ENCODE measurements at regions not wholly inside any gene's neighbourhood (a gene's known extent, or its start where the extent isn't known, plus 50 kb on each side); places are given as distances from the start of the nearest gene placed in this dataset.

- no peaks in the 10 kb centered on the region for H3K27me3 ChIP-seq (ENCODE audit: control insufficient read depth in 5 of 5, insufficient read depth in 4 of 5, low read length in 5 of 5)
- no peak overlapping the region for H3K9ac ChIP-seq (ENCODE audit: low read length in 5 of 5)
- H3K4me1 ChIP-seq (ENCODE audit: control insufficient read depth in 5 of 5, insufficient read depth in 5 of 5, low read length in 5 of 5): no peaks in the 10 kb centered on the region
- no peak overlapping the region for H3K27ac ChIP-seq (ENCODE audit: low read depth, low read length)
- no peaks in the 10 kb centered on the region for H3K36me3 ChIP-seq (ENCODE audit: control insufficient read depth in 5 of 5, insufficient read depth in 5 of 5, low read length in 5 of 5)
- H3K4me3 ChIP-seq (ENCODE audit: low read depth in 1 of 5, low read length in 5 of 5): no peak overlapping the region
- H3K9me3 ChIP-seq (ENCODE audit: control insufficient read depth in 5 of 5, low read length in 5 of 5): no peaks in the 10 kb centered on the region
These were observed 776.3 kb upstream of the CDH7 start for GRCh38 chr18:64974391-64975125.

DNA sequence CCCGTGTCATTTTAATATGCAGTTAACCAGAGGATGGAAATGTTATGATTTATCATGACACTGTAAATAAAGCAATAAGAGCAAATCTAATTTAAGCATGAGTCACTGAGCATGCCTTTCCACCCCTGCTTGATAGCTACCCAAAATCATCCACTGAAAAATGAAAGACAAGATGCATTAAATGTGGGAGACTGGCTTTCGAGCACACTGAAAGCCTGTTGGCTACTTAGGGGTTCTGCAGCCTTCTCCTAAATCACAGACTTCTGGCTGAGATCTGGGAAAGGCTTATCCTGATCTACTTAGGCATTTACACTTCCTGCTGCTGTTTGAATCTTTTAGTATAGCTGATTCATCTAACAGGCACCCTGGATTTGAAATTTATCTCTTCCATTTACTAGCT is 778.3 kb upstream of the CDH7 start:
- Histone ChIP-seq H3K4me3 (ENCODE audit: low read depth in 1 of 5, low read length in 5 of 5) (no peak overlapping the region), H3K27me3 (ENCODE audit: control insufficient read depth in 5 of 5, insufficient read depth in 4 of 5, low read length in 5 of 5) (no peaks in the 10 kb centered on the region), H3K9ac (ENCODE audit: low read length in 5 of 5) (no peak overlapping the region), H3K36me3 (ENCODE audit: control insufficient read depth in 5 of 5, insufficient read depth in 5 of 5, low read length in 5 of 5) (no peaks in the 10 kb centered on the region), H3K4me1 (ENCODE audit: control insufficient read depth in 5 of 5, insufficient read depth in 5 of 5, low read length in 5 of 5) (no peaks in the 10 kb centered on the region), H3K9me3 (ENCODE audit: control insufficient read depth in 5 of 5, low read length in 5 of 5) (no peaks in the 10 kb centered on the region), H3K27ac (ENCODE audit: low read depth, low read length) (no peak overlapping the region)

DNA sequence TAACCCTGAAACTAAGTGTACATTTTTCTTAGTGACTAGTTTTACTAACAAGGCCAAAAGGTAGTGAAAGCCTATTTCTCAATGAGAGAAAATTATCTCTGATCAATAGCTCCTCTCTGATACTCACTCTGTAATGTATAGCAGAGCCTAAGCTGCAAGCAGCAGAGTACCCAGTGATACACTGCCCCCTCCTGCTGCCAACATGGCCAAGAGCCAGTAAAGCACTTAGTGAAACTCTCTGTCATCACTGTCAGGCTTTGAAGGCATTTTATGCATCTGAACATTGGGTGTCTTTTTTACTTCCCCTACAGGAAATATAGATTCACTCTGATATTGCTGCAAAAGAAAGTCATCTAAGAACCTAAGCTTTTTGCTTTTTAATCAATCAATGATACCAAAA is 784.1 kb upstream of the CDH7 start:
- no peak overlapping the region for H3K27ac ChIP-seq (ENCODE audit: low read depth, low read length)
- H3K9ac ChIP-seq (ENCODE audit: low read length in 5 of 5): no peak overlapping the region
- H3K9me3 ChIP-seq (ENCODE audit: control insufficient read depth in 5 of 5, low read length in 5 of 5): no peaks in the 10 kb centered on the region
- no peaks in the 10 kb centered on the region for H3K36me3 ChIP-seq (ENCODE audit: control insufficient read depth in 5 of 5, insufficient read depth in 5 of 5, low read length in 5 of 5)
- no peaks in the 10 kb centered on the region for H3K4me1 ChIP-seq (ENCODE audit: control insufficient read depth in 5 of 5, insufficient read depth in 5 of 5, low read length in 5 of 5)
- no peaks in the 10 kb centered on the region for H3K27me3 ChIP-seq (ENCODE audit: control insufficient read depth in 5 of 5, insufficient read depth in 4 of 5, low read length in 5 of 5)
- H3K4me3 ChIP-seq (ENCODE audit: low read depth in 1 of 5, low read length in 5 of 5): no peak overlapping the region

GRCh38 chr18:64956465-64956864 is 794.3 kb upstream of the CDH7 start:
- H3K36me3 ChIP-seq (ENCODE audit: control insufficient read depth in 5 of 5, insufficient read depth in 5 of 5, low read length in 5 of 5): no peaks in the 10 kb centered on the region
- no peak overlapping the region for H3K4me3 ChIP-seq (ENCODE audit: low read depth in 1 of 5, low read length in 5 of 5)
- no peak overlapping the region for H3K9ac ChIP-seq (ENCODE audit: low read length in 5 of 5)
- H3K9me3 ChIP-seq (ENCODE audit: control insufficient read depth in 5 of 5, low read length in 5 of 5): no peaks in the 10 kb centered on the region
- H3K27me3 ChIP-seq (ENCODE audit: control insufficient read depth in 5 of 5, insufficient read depth in 4 of 5, low read length in 5 of 5): no peaks in the 10 kb centered on the region
- no peak overlapping the region for H3K27ac ChIP-seq (ENCODE audit: low read depth, low read length)
- H3K4me1 ChIP-seq (ENCODE audit: control insufficient read depth in 5 of 5, insufficient read depth in 5 of 5, low read length in 5 of 5): no peaks in the 10 kb centered on the region

GRCh38 chr18:64949885-64950284 is 800.9 kb upstream of the CDH7 start:
- H3K4me3 ChIP-seq (ENCODE audit: low read depth in 1 of 5, low read length in 5 of 5): no peak overlapping the region
- no peaks in the 10 kb centered on the region for H3K27me3 ChIP-seq (ENCODE audit: control insufficient read depth in 5 of 5, insufficient read depth in 4 of 5, low read length in 5 of 5)
- no peaks in the 10 kb centered on the region for H3K4me1 ChIP-seq (ENCODE audit: control insufficient read depth in 5 of 5, insufficient read depth in 5 of 5, low read length in 5 of 5)
- H3K27ac ChIP-seq (ENCODE audit: low read depth, low read length): no peak overlapping the region
- peaks cover 0 to 12% (median 5%) of the 10 kb centered on the region in 5 donors for H3K9me3 ChIP-seq (ENCODE audit: control insufficient read depth in 5 of 5, low read length in 5 of 5)
- H3K9ac ChIP-seq (ENCODE audit: low read length in 5 of 5): no peak overlapping the region
- H3K36me3 ChIP-seq (ENCODE audit: control insufficient read depth in 5 of 5, insufficient read depth in 5 of 5, low read length in 5 of 5): no peaks in the 10 kb centered on the region

DNA sequence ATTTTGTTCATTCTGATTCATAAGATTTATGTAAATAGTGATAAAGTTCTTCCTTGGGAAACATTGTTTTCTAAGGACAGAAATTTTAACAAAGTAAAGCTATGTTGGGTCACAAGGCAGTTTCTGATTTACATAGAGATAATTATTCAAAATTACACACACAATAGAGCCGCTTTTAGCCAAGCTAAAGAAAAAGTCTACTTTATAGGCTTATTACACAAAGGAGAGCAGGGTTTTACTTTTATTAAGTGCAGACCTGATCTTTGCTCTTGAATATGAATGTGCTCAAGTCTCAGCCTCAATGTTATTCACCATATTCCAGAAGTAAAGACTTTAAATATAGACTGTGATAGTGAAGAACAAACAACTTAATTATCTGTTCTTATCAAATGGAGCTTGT is 787.8 kb upstream of the LINC00305 start:
- no peak overlapping the region for H3K4me3 ChIP-seq (ENCODE audit: low read depth in 1 of 5, low read length in 5 of 5)
- no peak overlapping the region for H3K27ac ChIP-seq (ENCODE audit: low read depth, low read length)
- no peaks in the 10 kb centered on the region for H3K36me3 ChIP-seq (ENCODE audit: control insufficient read depth in 5 of 5, insufficient read depth in 5 of 5, low read length in 5 of 5)
- H3K4me1 ChIP-seq (ENCODE audit: control insufficient read depth in 5 of 5, insufficient read depth in 5 of 5, low read length in 5 of 5): peaks cover 0 to 3% (median 0%) of the 10 kb centered on the region in 5 donors
- H3K9me3 ChIP-seq (ENCODE audit: control insufficient read depth in 5 of 5, low read length in 5 of 5): no peaks in the 10 kb centered on the region
- no peaks in the 10 kb centered on the region for H3K27me3 ChIP-seq (ENCODE audit: control insufficient read depth in 5 of 5, insufficient read depth in 4 of 5, low read length in 5 of 5)
- no peak overlapping the region for H3K9ac ChIP-seq (ENCODE audit: low read length in 5 of 5)

DNA sequence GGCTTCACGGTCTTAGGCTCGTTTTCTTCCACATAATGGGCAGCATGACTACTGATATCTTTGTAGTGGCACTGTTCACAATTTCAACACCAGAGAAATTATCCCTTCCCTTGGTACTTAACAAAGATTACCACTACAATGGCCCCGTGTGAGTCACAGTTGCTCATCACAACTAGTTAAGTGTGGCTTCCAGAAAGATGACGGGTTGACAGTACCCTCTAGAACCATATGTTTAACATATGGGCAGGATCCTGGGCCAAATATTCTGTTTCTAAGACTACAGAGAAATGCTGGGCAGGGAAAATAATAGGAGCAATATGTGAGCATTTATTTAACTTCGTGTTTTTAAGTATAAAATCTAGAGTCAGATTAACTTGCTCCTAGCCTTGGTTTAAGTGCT is 780.1 kb upstream of the LINC00305 start:
- no peak overlapping the region for H3K9ac ChIP-seq (ENCODE audit: low read length in 5 of 5)
- H3K4me1 ChIP-seq (ENCODE audit: control insufficient read depth in 5 of 5, insufficient read depth in 5 of 5, low read length in 5 of 5): peaks cover 0 to 6% (median 0%) of the 10 kb centered on the region in 5 donors
- H3K9me3 ChIP-seq (ENCODE audit: control insufficient read depth in 5 of 5, low read length in 5 of 5): no peaks in the 10 kb centered on the region
- H3K36me3 ChIP-seq (ENCODE audit: control insufficient read depth in 5 of 5, insufficient read depth in 5 of 5, low read length in 5 of 5): no peaks in the 10 kb centered on the region
- H3K27me3 ChIP-seq (ENCODE audit: control insufficient read depth in 5 of 5, insufficient read depth in 4 of 5, low read length in 5 of 5): no peaks in the 10 kb centered on the region
- H3K27ac ChIP-seq (ENCODE audit: low read depth, low read length): no peak overlapping the region
- H3K4me3 ChIP-seq (ENCODE audit: low read depth in 1 of 5, low read length in 5 of 5): no peak overlapping the region

- Histone ChIP-seq H3K4me1 (ENCODE audit: control insufficient read depth in 5 of 5, insufficient read depth in 5 of 5, low read length in 5 of 5) (peaks cover 0 to 16% (median 0%) of the 10 kb centered on the region in 5 donors), H3K9ac (ENCODE audit: low read length in 5 of 5) (no peak overlapping the region), H3K4me3 (ENCODE audit: low read depth in 1 of 5, low read length in 5 of 5) (no peak overlapping the region)
These were observed 771.2 kb upstream of the LINC00305 start for GRCh38 chr18:64919971-64920570.

GRCh38 chr18:64918851-64919250 is 770.0 kb upstream of the LINC00305 start:
- no peak overlapping the region for H3K4me3 ChIP-seq (ENCODE audit: low read depth in 1 of 5, low read length in 5 of 5)
- H3K4me1 ChIP-seq (ENCODE audit: control insufficient read depth in 5 of 5, insufficient read depth in 5 of 5, low read length in 5 of 5): peaks cover 0 to 10% (median 0%) of the 10 kb centered on the region in 5 donors
- no peak overlapping the region for H3K27ac ChIP-seq (ENCODE audit: low read depth, low read length)
- H3K36me3 ChIP-seq (ENCODE audit: control insufficient read depth in 5 of 5, insufficient read depth in 5 of 5, low read length in 5 of 5): no peaks in the 10 kb centered on the region
- no peak overlapping the region for H3K9ac ChIP-seq (ENCODE audit: low read length in 5 of 5)
- H3K27me3 ChIP-seq (ENCODE audit: control insufficient read depth in 5 of 5, insufficient read depth in 4 of 5, low read length in 5 of 5): no peaks in the 10 kb centered on the region
- H3K9me3 ChIP-seq (ENCODE audit: control insufficient read depth in 5 of 5, low read length in 5 of 5): no peaks in the 10 kb centered on the region

More at GRCh38 chr18:64919971-64920570, 771.2 kb upstream of the LINC00305 start:
- H3K27ac ChIP-seq (ENCODE audit: low read depth, low read length): no peak overlapping the region
- no peaks in the 10 kb centered on the region for H3K36me3 ChIP-seq (ENCODE audit: control insufficient read depth in 5 of 5, insufficient read depth in 5 of 5, low read length in 5 of 5)
- no peaks in the 10 kb centered on the region for H3K27me3 ChIP-seq (ENCODE audit: control insufficient read depth in 5 of 5, insufficient read depth in 4 of 5, low read length in 5 of 5)
- no peaks in the 10 kb centered on the region for H3K9me3 ChIP-seq (ENCODE audit: control insufficient read depth in 5 of 5, low read length in 5 of 5)

DNA sequence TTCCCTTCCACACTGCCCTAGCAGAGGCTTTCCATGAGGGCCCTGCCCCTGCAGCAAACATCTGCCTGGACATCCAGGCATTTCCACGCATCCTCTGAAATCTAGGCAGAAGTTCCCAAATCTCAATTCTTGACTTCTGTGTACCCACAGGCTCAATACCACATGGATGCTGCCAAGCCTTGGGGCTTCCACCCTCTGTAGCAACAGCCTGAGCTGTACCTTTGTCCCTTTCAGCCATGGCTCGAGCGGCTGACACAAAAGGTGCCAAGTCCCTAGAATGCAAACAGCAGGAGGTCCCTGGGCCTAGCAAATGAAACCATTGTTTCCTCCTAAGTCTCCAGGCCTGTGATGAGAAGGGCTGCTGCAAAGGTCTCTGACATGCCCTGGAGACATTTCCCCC is 744.5 kb upstream of the LINC00305 start:
- peaks cover 0 to 3% (median 0%) of the 10 kb centered on the region in 5 donors for H3K9me3 ChIP-seq (ENCODE audit: control insufficient read depth in 5 of 5, low read length in 5 of 5)
- H3K36me3 ChIP-seq (ENCODE audit: control insufficient read depth in 5 of 5, insufficient read depth in 5 of 5, low read length in 5 of 5): no peaks in the 10 kb centered on the region
- no peak overlapping the region for H3K9ac ChIP-seq (ENCODE audit: low read length in 5 of 5)
- no peaks in the 10 kb centered on the region for H3K4me1 ChIP-seq (ENCODE audit: control insufficient read depth in 5 of 5, insufficient read depth in 5 of 5, low read length in 5 of 5)
- no peak overlapping the region for H3K27ac ChIP-seq (ENCODE audit: low read depth, low read length)
- H3K27me3 ChIP-seq (ENCODE audit: control insufficient read depth in 5 of 5, insufficient read depth in 4 of 5, low read length in 5 of 5): no peaks in the 10 kb centered on the region
- no peak overlapping the region for H3K4me3 ChIP-seq (ENCODE audit: low read depth in 1 of 5, low read length in 5 of 5)
